Hematopoietic multipotent progenitor cell treated with erythropoietin and hydrocortisone succinate and interleukin-3 and kit ligand, for 6 days (in vitro differentiated cells): ENCODE measurements at regions not wholly inside any gene's neighbourhood (a gene's known extent, or its start where the extent isn't known, plus 50 kb on each side); places are given as distances from the start of the nearest gene placed in this dataset.
"Not testable (repeated sequence)": the region's sequence is repeated elsewhere in the genome, so short reads cannot be mapped to it uniquely, and the experiment has no call there.

Experiments
- DNase-seq: peaks from one replicate; pipeline ENCODE4 v3.0.0-alpha.2; 2015

- DNase-seq = no peak
Measured at GRCh38 chr13:50366488-50367174, 351.4 kb downstream of the KCNRG start.

GRCh38 chr13:50369646-50370045 lies 354.4 kb downstream of the KCNRG start:
- no peak for DNase-seq

GRCh38 chr13:50370303-50370950 lies 355.2 kb downstream of the KCNRG start:
- peak; percentile 59 for DNase-seq

- no peak for DNase-seq
Measured at GRCh38 chr13:50374517-50374916, 359.3 kb downstream of the KCNRG start.

GRCh38 chr13:50375792-50376191 lies 360.5 kb downstream of the KCNRG start:
- DNase-seq = no peak

GRCh38 chr13:50376895-50377575 lies 361.8 kb downstream of the KCNRG start:
- no peak for DNase-seq

GRCh38 chr13:50377726-50378270 lies 362.6 kb downstream of the KCNRG start:
- no peak for DNase-seq

- peak; percentile 30 for DNase-seq
Measured at GRCh38 chr13:50378509-50379044, 363.3 kb downstream of the KCNRG start.

GRCh38 chr13:50379584-50379983 lies 364.3 kb downstream of the KCNRG start:
- no peak for DNase-seq

- no peak for DNase-seq
Measured at GRCh38 chr13:50380905-50381304, 365.7 kb downstream of the KCNRG start.

GRCh38 chr13:50382511-50382910 lies 367.3 kb downstream of the KCNRG start:
- DNase-seq = no peak

GRCh38 chr13:50382951-50383350 lies 367.7 kb downstream of the KCNRG start:
- no peak for DNase-seq

- no peak for DNase-seq
Measured at GRCh38 chr13:50384724-50385123, 369.5 kb downstream of the KCNRG start.

- no peak for DNase-seq
Measured at GRCh38 chr13:50386541-50387050, 371.4 kb downstream of the KCNRG start.

GRCh38 chr13:50387051-50387581 lies 371.9 kb downstream of the KCNRG start:
- DNase-seq = peak; percentile 31

GRCh38 chr13:50388481-50388880 lies 373.2 kb downstream of the KCNRG start:
- DNase-seq = no peak

GRCh38 chr13:50389726-50390125 lies 374.5 kb downstream of the KCNRG start:
- DNase-seq = no peak

- no peak for DNase-seq
Measured at GRCh38 chr13:50390503-50391248, 375.4 kb downstream of the KCNRG start.

GRCh38 chr13:50392977-50393376 lies 377.7 kb downstream of the KCNRG start:
- DNase-seq = no peak

- no peak for DNase-seq
Measured at GRCh38 chr13:50393628-50394027, 378.4 kb downstream of the KCNRG start.

GRCh38 chr13:50396001-50396400 lies 380.8 kb downstream of the KCNRG start:
- DNase-seq = no peak

- DNase-seq = not testable (repeated sequence)
Measured at GRCh38 chr13:50396618-50397017, 381.4 kb downstream of the KCNRG start.
